ENCODE measurements at regions not wholly inside any gene's neighbourhood (a gene's known extent, or its start where the extent isn't known, plus 50 kb on each side); places are given as distances from the start of the nearest gene placed in this dataset.

DNA sequence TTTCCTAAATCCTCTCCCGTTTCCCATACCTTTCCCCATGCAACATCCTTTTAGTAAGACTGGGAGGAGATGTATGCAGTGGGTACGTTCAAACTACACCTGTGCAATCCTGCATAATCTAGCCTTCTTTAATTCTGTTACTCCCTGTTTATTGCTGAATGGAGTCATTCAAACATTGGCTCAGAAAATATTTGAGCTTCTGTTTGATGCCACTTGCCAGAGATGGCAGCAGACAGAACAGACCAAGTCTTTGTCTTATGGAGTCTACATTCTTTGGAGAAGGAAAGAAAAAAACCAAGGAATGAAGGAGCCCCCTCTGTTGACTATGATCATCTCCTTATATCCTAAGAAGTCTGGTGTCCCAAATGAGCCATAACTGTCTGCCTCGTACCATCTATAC lies 288.8 kb downstream of the HAPSTR1 start:
- TF ChIP-seq, protein P1, sequence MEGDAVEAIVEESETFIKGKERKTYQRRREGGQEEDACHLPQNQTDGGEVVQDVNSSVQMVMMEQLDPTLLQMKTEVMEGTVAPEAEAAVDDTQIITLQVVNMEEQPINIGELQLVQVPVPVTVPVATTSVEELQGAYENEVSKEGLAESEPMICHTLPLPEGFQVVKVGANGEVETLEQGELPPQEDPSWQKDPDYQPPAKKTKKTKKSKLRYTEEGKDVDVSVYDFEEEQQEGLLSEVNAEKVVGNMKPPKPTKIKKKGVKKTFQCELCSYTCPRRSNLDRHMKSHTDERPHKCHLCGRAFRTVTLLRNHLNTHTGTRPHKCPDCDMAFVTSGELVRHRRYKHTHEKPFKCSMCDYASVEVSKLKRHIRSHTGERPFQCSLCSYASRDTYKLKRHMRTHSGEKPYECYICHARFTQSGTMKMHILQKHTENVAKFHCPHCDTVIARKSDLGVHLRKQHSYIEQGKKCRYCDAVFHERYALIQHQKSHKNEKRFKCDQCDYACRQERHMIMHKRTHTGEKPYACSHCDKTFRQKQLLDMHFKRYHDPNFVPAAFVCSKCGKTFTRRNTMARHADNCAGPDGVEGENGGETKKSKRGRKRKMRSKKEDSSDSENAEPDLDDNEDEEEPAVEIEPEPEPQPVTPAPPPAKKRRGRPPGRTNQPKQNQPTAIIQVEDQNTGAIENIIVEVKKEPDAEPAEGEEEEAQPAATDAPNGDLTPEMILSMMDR (IDR thresholded peaks at IDR 0.05; ENCODE audit: low read length) = no peak
- TF ChIP-seq EZH2 (IDR thresholded peaks at IDR 0.05; ENCODE audit: borderline replicate concordance, low read length) = no peak

All from OCI-LY1 (cell line).